Activated CD4-positive, alpha-beta memory T cell treated with anti-CD3 and anti-CD28 coated beads for 36 hours (primary cell): ENCODE measurements at regions not wholly inside any gene's neighbourhood (a gene's known extent, or its start where the extent isn't known, plus 50 kb on each side); places are given as distances from the start of the nearest gene placed in this dataset.

Experiments used
- CTCF ChIA-PET: fragments of 350-600 bp; sonication (Branson Sonifier 250); formaldehyde crosslinking; loops from one replicate; lab custom pipeline; 2021; ENCODE audit warnings: antibody characterized with exemption, inconsistent platforms; lab: Charles Lee
- POLR2A ChIA-PET: fragments of 350-600 bp; sonication (Branson Sonifier 250); formaldehyde crosslinking; loops from one replicate; lab custom pipeline; 2021; ENCODE audit warnings: antibody characterized with exemption; lab: Charles Lee
- DNase-seq: peaks from one replicate; pipeline ENCODE4 v3.0.0-alpha.2; 2020
- H3K27ac Mint-ChIP-seq: one replicate; pipeline ENCODE4 v1.8.0; 2021; ENCODE audit warnings: mixed read lengths
- H3K27me3 Mint-ChIP-seq: one replicate; pipeline ENCODE4 v1.8.0; 2021; ENCODE audit warnings: mixed read lengths
- H3K36me3 Mint-ChIP-seq: one replicate; pipeline ENCODE4 v1.8.0; 2021; ENCODE audit warnings: mixed read lengths
- H3K4me1 Mint-ChIP-seq: one replicate; pipeline ENCODE4 v1.8.0; 2021; ENCODE audit warnings: low read depth, mixed read lengths
- H3K4me3 Mint-ChIP-seq: one replicate; pipeline ENCODE4 v1.8.0; 2021; ENCODE audit warnings: mild to moderate bottlenecking, mixed read lengths
- H3K9me3 Mint-ChIP-seq: one replicate; pipeline ENCODE4 v1.8.0; 2021; ENCODE audit warnings: mixed read lengths
- intact Hi-C: fragments of 100-400 bp; cut with micrococcal nuclease; formaldehyde crosslinking; loops from one replicate; pipeline ENCODE4 v1.15.1; 2023

- Mint-ChIP-seq H3K4me3 (no peak overlapping the region), H3K9me3 (no peaks in the 10 kb centered on the region), H3K27me3 (peaks cover 6% of the 10 kb centered on the region), H3K36me3 (no peaks in the 10 kb centered on the region), H3K4me1 (no peaks in the 10 kb centered on the region), H3K27ac (no peak overlapping the region)
- DNase-seq, result no peak
- intact Hi-C loops, result no loop called here
- ChIA-PET CTCF (no interaction called here), POLR2A (no interaction called here)
These were observed 491.6 kb downstream of the QKI start for GRCh38 chr6:163906006-163906710.

- intact Hi-C loops, result no loop called here
These were observed 489.7 kb downstream of the QKI start for GRCh38 chr6:163904186-163904585.

GRCh38 chr6:163903541-163903940 lies 489.0 kb downstream of the QKI start:
- no peaks in the 10 kb centered on the region for H3K4me1 Mint-ChIP-seq
- H3K27ac Mint-ChIP-seq, result no peak overlapping the region
- H3K9me3 Mint-ChIP-seq, result no peaks in the 10 kb centered on the region
- ChIA-PET CTCF (no interaction called here), POLR2A (no interaction called here)
- no peaks in the 10 kb centered on the region for H3K36me3 Mint-ChIP-seq
- no peak overlapping the region for H3K4me3 Mint-ChIP-seq
- intact Hi-C loops, result no loop called here
- H3K27me3 Mint-ChIP-seq, result peaks cover 6% of the 10 kb centered on the region
- DNase-seq, result no peak

More at GRCh38 chr6:163904186-163904585, 489.7 kb downstream of the QKI start:
- CTCF ChIA-PET, result no interaction called here
- no peak overlapping the region for H3K27ac Mint-ChIP-seq
- peaks cover 6% of the 10 kb centered on the region for H3K27me3 Mint-ChIP-seq
- POLR2A ChIA-PET, result no interaction called here
- no peaks in the 10 kb centered on the region for H3K9me3 Mint-ChIP-seq
- H3K4me3 Mint-ChIP-seq, result no peak overlapping the region
- H3K36me3 Mint-ChIP-seq, result no peaks in the 10 kb centered on the region
- no peak for DNase-seq
- H3K4me1 Mint-ChIP-seq, result no peaks in the 10 kb centered on the region

- peaks cover 2% of the 10 kb centered on the region for H3K27me3 Mint-ChIP-seq
- intact Hi-C loops, result no loop called here
- POLR2A ChIA-PET, result no interaction called here
- H3K36me3 Mint-ChIP-seq, result no peaks in the 10 kb centered on the region
- H3K9me3 Mint-ChIP-seq, result no peaks in the 10 kb centered on the region
- no peak for DNase-seq
- H3K27ac Mint-ChIP-seq, result no peak overlapping the region
- H3K4me1 Mint-ChIP-seq, result no peaks in the 10 kb centered on the region
- H3K4me3 Mint-ChIP-seq, result no peak overlapping the region
- CTCF ChIA-PET, result no interaction called here
These were observed 488.5 kb downstream of the QKI start for GRCh38 chr6:163902993-163903392.

DNA sequence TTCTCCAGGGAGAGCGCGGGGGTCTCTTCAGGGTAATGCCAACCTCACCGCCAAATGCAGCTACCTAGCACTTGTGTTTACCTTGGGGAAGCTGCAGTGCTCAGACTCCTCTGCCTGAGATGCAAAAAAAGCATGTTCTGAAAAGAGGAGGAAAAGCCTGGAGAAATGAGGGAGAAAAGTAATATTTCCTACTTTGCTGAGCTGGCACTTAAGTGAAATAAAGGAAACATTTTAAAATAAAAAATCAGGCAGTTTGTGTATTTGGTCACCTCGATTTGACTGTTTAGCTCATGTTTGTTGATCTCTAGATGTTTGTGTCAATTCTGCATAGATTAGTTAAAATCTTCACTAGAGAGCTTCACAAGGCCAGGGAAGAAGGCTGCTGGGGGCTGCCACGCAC lies 487.2 kb downstream of the QKI start:
- intact Hi-C loops, result no loop called here
- H3K27me3 Mint-ChIP-seq, result no peaks in the 10 kb centered on the region
- H3K4me1 Mint-ChIP-seq, result no peaks in the 10 kb centered on the region

GRCh38 chr6:163900570-163900969 lies 486.1 kb downstream of the QKI start:
- Mint-ChIP-seq H3K27ac (no peak overlapping the region), H3K4me3 (no peak overlapping the region), H3K36me3 (no peaks in the 10 kb centered on the region), H3K9me3 (no peaks in the 10 kb centered on the region), H3K27me3 (no peaks in the 10 kb centered on the region), H3K4me1 (no peaks in the 10 kb centered on the region)
- DNase-seq, result no peak
- POLR2A ChIA-PET, result no interaction called here
- CTCF ChIA-PET, result no interaction called here
- intact Hi-C loops, result no loop called here

More for the DNA sequence above, 487.2 kb downstream of the QKI start:
- Mint-ChIP-seq H3K4me3 (no peak overlapping the region), H3K27ac (no peak overlapping the region), H3K9me3 (no peaks in the 10 kb centered on the region), H3K36me3 (no peaks in the 10 kb centered on the region)
- no peak for DNase-seq
- ChIA-PET CTCF (interaction anchor here (0.7 kb wide), 1 partner anchor 711 kb away, joined by 4 read pairs; no protein-coding TSS in a partner anchor), POLR2A (no interaction called here)

- H3K36me3 Mint-ChIP-seq, result no peaks in the 10 kb centered on the region
- H3K4me1 Mint-ChIP-seq, result no peaks in the 10 kb centered on the region
- no peak overlapping the region for H3K27ac Mint-ChIP-seq
- intact Hi-C loops, result no loop called here
- CTCF ChIA-PET, result no interaction called here
- DNase-seq, result no peak
- H3K4me3 Mint-ChIP-seq, result no peak overlapping the region
- POLR2A ChIA-PET, result no interaction called here
- no peaks in the 10 kb centered on the region for H3K9me3 Mint-ChIP-seq
- no peaks in the 10 kb centered on the region for H3K27me3 Mint-ChIP-seq
These were observed 483.2 kb downstream of the QKI start for GRCh38 chr6:163897669-163898068.

DNA sequence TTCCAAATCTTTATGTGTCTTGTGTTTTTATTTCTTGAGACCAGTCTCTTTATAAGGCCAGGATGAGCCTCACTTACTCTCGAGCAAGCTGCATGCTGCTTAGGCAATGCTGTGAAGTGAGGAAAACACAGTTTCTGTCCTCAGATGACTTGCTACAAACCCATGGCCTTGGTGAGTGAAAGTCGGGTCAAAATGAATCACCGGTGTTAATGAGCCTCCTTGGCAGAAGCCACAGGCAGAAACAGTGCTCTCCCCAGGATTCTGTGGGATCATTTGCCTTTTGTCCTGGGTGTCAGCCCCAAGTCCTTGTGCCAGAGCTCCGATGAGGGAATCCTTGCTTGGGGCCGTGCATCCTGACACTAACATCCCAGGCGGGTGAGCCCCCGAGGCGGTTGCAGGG lies 482.5 kb downstream of the QKI start:
- no peak for DNase-seq
- Mint-ChIP-seq H3K27ac (no peak overlapping the region), H3K4me3 (no peak overlapping the region), H3K4me1 (no peaks in the 10 kb centered on the region), H3K36me3 (no peaks in the 10 kb centered on the region), H3K27me3 (no peaks in the 10 kb centered on the region), H3K9me3 (no peaks in the 10 kb centered on the region)
- POLR2A ChIA-PET, result no interaction called here
- CTCF ChIA-PET, result no interaction called here
- intact Hi-C loops, result no loop called here

DNA sequence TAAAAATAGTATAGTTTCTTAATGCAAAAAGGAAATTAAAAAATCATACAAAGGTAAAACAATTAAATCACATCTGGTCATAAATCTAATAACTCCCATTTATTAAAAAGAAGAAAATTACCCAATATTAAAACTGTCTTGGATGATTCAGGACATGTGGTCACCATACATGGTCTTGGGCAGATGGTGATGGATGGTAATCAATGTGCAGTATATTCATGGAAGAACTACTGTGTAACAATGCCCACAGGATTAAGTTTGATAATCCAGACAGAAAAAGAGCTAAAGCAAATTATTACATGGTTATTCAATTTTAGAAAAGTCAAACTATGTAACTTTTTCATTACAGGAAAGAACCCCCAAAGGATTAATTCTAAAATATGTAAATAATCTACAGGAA lies 480.6 kb downstream of the QKI start:
- Mint-ChIP-seq H3K4me3 (no peak overlapping the region), H3K36me3 (no peaks in the 10 kb centered on the region), H3K27ac (no peak overlapping the region), H3K9me3 (no peaks in the 10 kb centered on the region), H3K4me1 (no peaks in the 10 kb centered on the region), H3K27me3 (no peaks in the 10 kb centered on the region)
- intact Hi-C loops, result no loop called here
- ChIA-PET CTCF (no interaction called here), POLR2A (no interaction called here)
- no peak for DNase-seq

DNA sequence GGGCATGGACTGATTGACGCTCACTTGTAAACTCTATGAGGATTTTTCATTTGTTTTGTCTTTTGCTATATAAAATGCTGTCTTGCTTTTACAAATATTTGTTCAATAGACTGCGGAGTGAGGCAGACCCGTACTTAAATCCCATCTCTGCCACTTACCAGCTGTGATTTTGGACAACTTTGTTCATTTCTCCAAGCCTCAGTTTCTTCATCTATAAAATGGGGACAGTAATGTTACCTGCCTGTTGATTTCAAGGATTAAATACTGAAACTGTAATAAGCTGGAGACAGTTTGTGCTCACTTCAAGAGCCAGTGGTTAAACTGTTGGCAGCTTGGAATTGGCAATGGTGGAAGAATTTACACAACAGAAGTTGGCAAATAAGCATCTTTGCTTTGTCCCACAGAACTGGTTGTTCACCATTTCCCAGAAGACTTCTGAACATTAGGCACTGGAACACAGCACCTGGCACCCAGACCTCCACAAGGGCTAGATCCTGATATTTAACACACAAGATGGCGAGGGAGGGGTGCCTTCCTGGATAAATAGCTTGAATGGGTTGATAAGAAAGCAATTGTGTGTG lies 479.2 kb downstream of the QKI start:
- no peaks in the 10 kb centered on the region for H3K36me3 Mint-ChIP-seq
- H3K4me1 Mint-ChIP-seq, result no peaks in the 10 kb centered on the region
- H3K27ac Mint-ChIP-seq, result no peak overlapping the region
- POLR2A ChIA-PET, result no interaction called here
- no peaks in the 10 kb centered on the region for H3K27me3 Mint-ChIP-seq
- intact Hi-C loops, result no loop called here
- H3K4me3 Mint-ChIP-seq, result no peak overlapping the region
- no peak for DNase-seq
- CTCF ChIA-PET, result interaction anchor here (0.6 kb wide), 1 partner anchor 499 kb away, joined by 3 read pairs; no protein-coding TSS in a partner anchor
- H3K9me3 Mint-ChIP-seq, result no peaks in the 10 kb centered on the region

- no peak for DNase-seq
- H3K9me3 Mint-ChIP-seq, result no peaks in the 10 kb centered on the region
- H3K27me3 Mint-ChIP-seq, result no peaks in the 10 kb centered on the region
- POLR2A ChIA-PET, result no interaction called here
- CTCF ChIA-PET, result no interaction called here
- H3K4me1 Mint-ChIP-seq, result no peaks in the 10 kb centered on the region
- no peak overlapping the region for H3K4me3 Mint-ChIP-seq
- no peak overlapping the region for H3K27ac Mint-ChIP-seq
- no peaks in the 10 kb centered on the region for H3K36me3 Mint-ChIP-seq
- intact Hi-C loops, result no loop called here
These were observed 478.5 kb downstream of the QKI start for GRCh38 chr6:163892824-163893561.

- H3K4me1 Mint-ChIP-seq, result no peaks in the 10 kb centered on the region
- no peak overlapping the region for H3K27ac Mint-ChIP-seq
- intact Hi-C loops, result no loop called here
- no peak for DNase-seq
- no peaks in the 10 kb centered on the region for H3K36me3 Mint-ChIP-seq
- CTCF ChIA-PET, result no interaction called here
- H3K27me3 Mint-ChIP-seq, result no peaks in the 10 kb centered on the region
- H3K9me3 Mint-ChIP-seq, result no peaks in the 10 kb centered on the region
- POLR2A ChIA-PET, result no interaction called here
- no peak overlapping the region for H3K4me3 Mint-ChIP-seq
These were observed 475.5 kb downstream of the QKI start for GRCh38 chr6:163889904-163890514.
